Keratinocyte (primary cell): ENCODE measurements at regions not wholly inside any gene's neighbourhood (a gene's known extent, or its start where the extent isn't known, plus 50 kb on each side); places are given as distances from the start of the nearest gene placed in this dataset.

Experiments used
- EZH2 ChIP-seq: IDR thresholded peaks from one replicate; pipeline ENCODE4 v1.6.1; 2012; ENCODE audit warnings: inconsistent platforms, mild to moderate bottlenecking, low read length, moderate library complexity
- TF ChIP-seq, protein P1 (sequence below), 3 experiments: IDR thresholded peaks in 1 of 3; conservative IDR thresholded peaks in 1 of 3; optimal IDR thresholded peaks in 1 of 3; 2 replicates in 2 of 3; 3 replicates in 1 of 3; pipeline versions ENCODE3 to v1.5.1; 2011; ENCODE audit warnings: low read length in 3 of 3, mild to moderate bottlenecking in 3 of 3, moderate library complexity in 2 of 3, control low read depth in 1 of 3, inconsistent platforms in 1 of 3; ENCODE audit not compliant: insufficient read depth in 2 of 3; ENCODE audit errors: extremely low read depth in 1 of 3

- TF ChIP-seq, protein P1, sequence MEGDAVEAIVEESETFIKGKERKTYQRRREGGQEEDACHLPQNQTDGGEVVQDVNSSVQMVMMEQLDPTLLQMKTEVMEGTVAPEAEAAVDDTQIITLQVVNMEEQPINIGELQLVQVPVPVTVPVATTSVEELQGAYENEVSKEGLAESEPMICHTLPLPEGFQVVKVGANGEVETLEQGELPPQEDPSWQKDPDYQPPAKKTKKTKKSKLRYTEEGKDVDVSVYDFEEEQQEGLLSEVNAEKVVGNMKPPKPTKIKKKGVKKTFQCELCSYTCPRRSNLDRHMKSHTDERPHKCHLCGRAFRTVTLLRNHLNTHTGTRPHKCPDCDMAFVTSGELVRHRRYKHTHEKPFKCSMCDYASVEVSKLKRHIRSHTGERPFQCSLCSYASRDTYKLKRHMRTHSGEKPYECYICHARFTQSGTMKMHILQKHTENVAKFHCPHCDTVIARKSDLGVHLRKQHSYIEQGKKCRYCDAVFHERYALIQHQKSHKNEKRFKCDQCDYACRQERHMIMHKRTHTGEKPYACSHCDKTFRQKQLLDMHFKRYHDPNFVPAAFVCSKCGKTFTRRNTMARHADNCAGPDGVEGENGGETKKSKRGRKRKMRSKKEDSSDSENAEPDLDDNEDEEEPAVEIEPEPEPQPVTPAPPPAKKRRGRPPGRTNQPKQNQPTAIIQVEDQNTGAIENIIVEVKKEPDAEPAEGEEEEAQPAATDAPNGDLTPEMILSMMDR (optimal IDR thresholded peaks at IDR 0.05 in 1 of 3, IDR thresholded peaks at IDR 0.05 in 1 of 3, conservative IDR thresholded peaks at IDR 0.05 in 1 of 3; ENCODE audit: extremely low read depth in 1 of 3, insufficient read depth in 2 of 3, low read length in 3 of 3) = no peak
- TF ChIP-seq EZH2 = no peak
These were observed 120.2 kb upstream of the MBNL1 start for GRCh38 chr3:152148579-152148978.
